ENCODE measurements at regions not wholly inside any gene's neighbourhood (a gene's known extent, or its start where the extent isn't known, plus 50 kb on each side); places are given as distances from the start of the nearest gene placed in this dataset.

DNA sequence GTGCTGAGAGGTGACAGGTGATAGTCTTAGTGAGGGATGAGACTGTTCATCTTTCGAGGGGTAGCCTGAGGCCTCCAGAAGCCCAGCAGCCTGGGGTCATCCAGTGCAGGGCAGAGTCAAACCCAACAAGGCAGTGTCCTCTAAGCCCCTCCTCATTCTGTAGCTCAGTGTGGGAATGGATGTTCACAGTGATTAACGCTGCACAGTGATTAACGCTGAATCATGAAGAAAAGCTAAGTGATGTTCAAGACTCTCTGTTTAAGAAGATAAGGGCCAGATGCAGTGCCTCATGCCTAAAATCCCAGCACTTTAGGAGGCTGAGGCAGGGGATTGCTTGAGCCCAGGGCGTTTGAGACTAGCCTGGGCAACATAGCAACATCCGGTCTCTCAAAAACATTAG is 56.3 kb upstream of the LAPTM4A start:
- Histone ChIP-seq H3K9me3 (replicated peaks in 1 of 2; ENCODE audit: control insufficient read depth in 1 of 2, insufficient read depth in 1 of 2, low read length in 2 of 2) (peaks cover 3 to 8% of the 10 kb centered on the region in 2 donors), H3K27ac (ENCODE audit: low read depth in 1 of 2, low read length in 2 of 2) (no peak overlapping the region), H2AFZ (ENCODE audit: insufficient read depth, low read depth, low read length, poor library complexity, severe bottlenecking) (no peak overlapping the region), H3K79me2 (ENCODE audit: insufficient read depth, low read length) (no peaks in the 10 kb centered on the region), H3K27me3 (ENCODE audit: control insufficient read depth in 2 of 2, insufficient read depth in 2 of 2, low read length in 2 of 2) (peaks cover 0 to 8% of the 10 kb centered on the region in 2 donors), H3K4me2 (replicated peaks; ENCODE audit: extremely low read depth, low read length, poor library complexity, severe bottlenecking) (no peak overlapping the region), H3K4me1 (ENCODE audit: control insufficient read depth in 1 of 2, insufficient read depth in 2 of 2, low read length in 2 of 2) (no peaks in the 10 kb centered on the region), H3K36me3 (replicated peaks in 1 of 2; ENCODE audit: control insufficient read depth in 1 of 2, insufficient read depth in 2 of 2, low read length in 2 of 2) (no peaks in the 10 kb centered on the region), H3K9ac (ENCODE audit: insufficient read depth, low read length, poor library complexity, severe bottlenecking) (no peak overlapping the region), H3K4me3 (replicated peaks in 1 of 3; ENCODE audit: low read depth in 2 of 3, low read length in 3 of 3) (no peak overlapping the region), H4K20me1 (ENCODE audit: insufficient read depth, low read length) (no peaks in the 10 kb centered on the region)
- H3K4me3 Mint-ChIP-seq, result no peak overlapping the region
- intact Hi-C loops (cut with micrococcal nuclease), result no loop called here
- H3K9me3 Mint-ChIP-seq, result peaks cover 2 to 23% (median 16%) of the 10 kb centered on the region in 7 donors
- no peaks in the 10 kb centered on the region for H3K36me3 Mint-ChIP-seq
- no peak for DNase-seq
- H3K4me1 Mint-ChIP-seq, result peaks cover 10% of the 10 kb centered on the region
- H3K27me3 Mint-ChIP-seq (ENCODE audit: low read depth in 3 of 3), result peaks cover 5 to 16% (median 12%) of the 10 kb centered on the region in 3 donors
- WGBS (ENCODE audit: insufficient coverage), result 91% methylated on average over 5 of the region's 5 CpGs
- TF ChIP-seq, protein P1, sequence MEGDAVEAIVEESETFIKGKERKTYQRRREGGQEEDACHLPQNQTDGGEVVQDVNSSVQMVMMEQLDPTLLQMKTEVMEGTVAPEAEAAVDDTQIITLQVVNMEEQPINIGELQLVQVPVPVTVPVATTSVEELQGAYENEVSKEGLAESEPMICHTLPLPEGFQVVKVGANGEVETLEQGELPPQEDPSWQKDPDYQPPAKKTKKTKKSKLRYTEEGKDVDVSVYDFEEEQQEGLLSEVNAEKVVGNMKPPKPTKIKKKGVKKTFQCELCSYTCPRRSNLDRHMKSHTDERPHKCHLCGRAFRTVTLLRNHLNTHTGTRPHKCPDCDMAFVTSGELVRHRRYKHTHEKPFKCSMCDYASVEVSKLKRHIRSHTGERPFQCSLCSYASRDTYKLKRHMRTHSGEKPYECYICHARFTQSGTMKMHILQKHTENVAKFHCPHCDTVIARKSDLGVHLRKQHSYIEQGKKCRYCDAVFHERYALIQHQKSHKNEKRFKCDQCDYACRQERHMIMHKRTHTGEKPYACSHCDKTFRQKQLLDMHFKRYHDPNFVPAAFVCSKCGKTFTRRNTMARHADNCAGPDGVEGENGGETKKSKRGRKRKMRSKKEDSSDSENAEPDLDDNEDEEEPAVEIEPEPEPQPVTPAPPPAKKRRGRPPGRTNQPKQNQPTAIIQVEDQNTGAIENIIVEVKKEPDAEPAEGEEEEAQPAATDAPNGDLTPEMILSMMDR (IDR thresholded peaks at IDR 0.05), result no peak
- no peak overlapping the region for H3K27ac Mint-ChIP-seq

DNA sequence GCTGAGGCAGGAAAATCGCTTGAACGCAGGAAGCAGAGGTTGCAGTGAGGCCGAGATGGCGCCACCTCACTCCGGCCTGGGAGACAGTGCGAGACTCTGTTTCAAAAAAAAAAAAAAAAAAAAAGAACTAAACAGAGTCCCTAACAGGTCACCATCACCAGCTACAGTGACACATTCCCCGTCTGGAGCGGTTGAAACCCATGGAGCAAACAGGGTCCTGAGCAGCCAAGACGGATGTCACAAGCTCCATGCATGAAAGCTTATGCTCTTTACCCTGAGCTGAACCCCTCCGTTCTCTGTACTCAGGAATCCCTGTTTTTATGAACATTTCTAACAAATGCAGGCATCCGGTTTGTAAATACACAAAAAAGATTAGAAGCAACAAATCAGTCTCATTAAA is 55.9 kb upstream of the LAPTM4A start:
- H3K4me1 Mint-ChIP-seq, result peaks cover 10% of the 10 kb centered on the region
- H3K9ac ChIP-seq (ENCODE audit: insufficient read depth, low read length, poor library complexity, severe bottlenecking), result no peak overlapping the region
- no peak overlapping the region for H3K27ac ChIP-seq (ENCODE audit: low read depth in 1 of 2, low read length in 2 of 2)
- peaks cover 0 to 8% of the 10 kb centered on the region in 2 donors for H3K27me3 ChIP-seq (ENCODE audit: control insufficient read depth in 2 of 2, insufficient read depth in 2 of 2, low read length in 2 of 2)
- H2AFZ ChIP-seq (ENCODE audit: insufficient read depth, low read depth, low read length, poor library complexity, severe bottlenecking), result no peak overlapping the region
- TF ChIP-seq, protein P1 (IDR thresholded peaks at IDR 0.05), result no peak
- DNase-seq, result no peak
- intact Hi-C loops (cut with micrococcal nuclease), result no loop called here
- no peak overlapping the region for H3K4me3 Mint-ChIP-seq
- 89% methylated on average over 6 of the region's 11 CpGs for WGBS (ENCODE audit: insufficient coverage)
- no peaks in the 10 kb centered on the region for H3K79me2 ChIP-seq (ENCODE audit: insufficient read depth, low read length)
- H3K9me3 ChIP-seq (replicated peaks in 1 of 2; ENCODE audit: control insufficient read depth in 1 of 2, insufficient read depth in 1 of 2, low read length in 2 of 2), result peaks cover 5 to 11% of the 10 kb centered on the region in 2 donors
- H3K4me3 ChIP-seq (replicated peaks in 1 of 3; ENCODE audit: low read depth in 2 of 3, low read length in 3 of 3), result no peak overlapping the region
- peaks cover 6 to 27% (median 19%) of the 10 kb centered on the region in 7 donors for H3K9me3 Mint-ChIP-seq
- H4K20me1 ChIP-seq (ENCODE audit: insufficient read depth, low read length), result no peaks in the 10 kb centered on the region
- no peaks in the 10 kb centered on the region for H3K4me1 ChIP-seq (ENCODE audit: control insufficient read depth in 1 of 2, insufficient read depth in 2 of 2, low read length in 2 of 2)
- H3K4me2 ChIP-seq (replicated peaks; ENCODE audit: extremely low read depth, low read length, poor library complexity, severe bottlenecking), result no peak overlapping the region
- no peaks in the 10 kb centered on the region for H3K36me3 ChIP-seq (replicated peaks in 1 of 2; ENCODE audit: control insufficient read depth in 1 of 2, insufficient read depth in 2 of 2, low read length in 2 of 2)
- H3K27ac Mint-ChIP-seq, result no peak overlapping the region
- peaks cover 5 to 16% (median 12%) of the 10 kb centered on the region in 3 donors for H3K27me3 Mint-ChIP-seq (ENCODE audit: low read depth in 3 of 3)
- H3K36me3 Mint-ChIP-seq, result no peaks in the 10 kb centered on the region
